ENCODE measurements at regions not wholly inside any gene's neighbourhood (a gene's known extent, or its start where the extent isn't known, plus 50 kb on each side); places are given as distances from the start of the nearest gene placed in this dataset.
"Not testable (repeated sequence)": the region's sequence is repeated elsewhere in the genome, so short reads cannot be mapped to it uniquely, and the experiment has no call there.

GRCh38 chr15:87752250-87752951 is 504.1 kb downstream of the NTRK3 start:
- no peak for DNase-seq

- DNase-seq, result no peak
Observed at GRCh38 chr15:87748483-87748882, 508.1 kb downstream of the NTRK3 start.

GRCh38 chr15:87747087-87747486 is 509.5 kb downstream of the NTRK3 start:
- DNase-seq, result no peak

- DNase-seq, result no peak
Observed at GRCh38 chr15:87746333-87746732, 510.2 kb downstream of the NTRK3 start.

GRCh38 chr15:87744815-87745214 is 511.7 kb downstream of the NTRK3 start:
- no peak for DNase-seq

GRCh38 chr15:87743562-87743961 is 513.0 kb downstream of the NTRK3 start:
- DNase-seq, result no peak

GRCh38 chr15:87741350-87741749 is 515.2 kb downstream of the NTRK3 start:
- DNase-seq, result no peak

- DNase-seq, result no peak
Observed at GRCh38 chr15:87740655-87741344, 515.7 kb downstream of the NTRK3 start.

GRCh38 chr15:87739866-87740265 is 516.7 kb downstream of the NTRK3 start:
- DNase-seq, result no peak

GRCh38 chr15:87739081-87739480 is 517.5 kb downstream of the NTRK3 start:
- no peak for DNase-seq

GRCh38 chr15:87737460-87737859 is 519.1 kb downstream of the NTRK3 start:
- not testable (repeated sequence) for DNase-seq

- DNase-seq, result peak in 1 of 5 experiments; percentile 11
Observed at GRCh38 chr15:87736891-87737389, 519.6 kb downstream of the NTRK3 start.

GRCh38 chr15:87736401-87736800 is 520.1 kb downstream of the NTRK3 start:
- no peak for DNase-seq

- DNase-seq, result no peak
Observed at GRCh38 chr15:87735522-87735921, 521.0 kb downstream of the NTRK3 start.

- no peak for DNase-seq
Observed at GRCh38 chr15:87734571-87735373, 521.8 kb downstream of the NTRK3 start.

GRCh38 chr15:87733977-87734376 is 522.6 kb downstream of the NTRK3 start:
- no peak for DNase-seq

- no peak for DNase-seq
Observed at GRCh38 chr15:87733541-87733941, 523.0 kb downstream of the NTRK3 start.

GRCh38 chr15:87732976-87733375 is 523.6 kb downstream of the NTRK3 start:
- no peak for DNase-seq

GRCh38 chr15:87731630-87732029 is 524.9 kb downstream of the NTRK3 start:
- no peak for DNase-seq

GRCh38 chr15:87730706-87731105 is 525.8 kb downstream of the NTRK3 start:
- DNase-seq, result no peak

- DNase-seq, result no peak
Observed at GRCh38 chr15:87728998-87729397, 527.5 kb downstream of the NTRK3 start.

GRCh38 chr15:87727073-87727472 is 529.5 kb downstream of the NTRK3 start:
- DNase-seq, result no peak

GRCh38 chr15:87724330-87724729 is 532.2 kb downstream of the NTRK3 start:
- DNase-seq, result no peak
